Activated T-helper 1 cell treated with anti-CD3 and anti-CD28 coated beads, Interleukin-2, amount 50 U/mL, for 16 hours (primary cell): ENCODE measurements at regions not wholly inside any gene's neighbourhood (a gene's known extent, or its start where the extent isn't known, plus 50 kb on each side); places are given as distances from the start of the nearest gene placed in this dataset.

Experiments used
- DNase-seq, 2 donors: peaks; one replicate each; pipeline ENCODE4 v3.0.0-alpha.2; 2020; ENCODE audit warnings: low read depth in 1 of 2, low spot score in 1 of 2

- no peak for DNase-seq
Observed at GRCh38 chr16:18059089-18059488, 277.4 kb downstream of the NPIPA8 start.

GRCh38 chr16:18055411-18055916, 281.1 kb downstream of the NPIPA8 start:
- no peak for DNase-seq

DNA sequence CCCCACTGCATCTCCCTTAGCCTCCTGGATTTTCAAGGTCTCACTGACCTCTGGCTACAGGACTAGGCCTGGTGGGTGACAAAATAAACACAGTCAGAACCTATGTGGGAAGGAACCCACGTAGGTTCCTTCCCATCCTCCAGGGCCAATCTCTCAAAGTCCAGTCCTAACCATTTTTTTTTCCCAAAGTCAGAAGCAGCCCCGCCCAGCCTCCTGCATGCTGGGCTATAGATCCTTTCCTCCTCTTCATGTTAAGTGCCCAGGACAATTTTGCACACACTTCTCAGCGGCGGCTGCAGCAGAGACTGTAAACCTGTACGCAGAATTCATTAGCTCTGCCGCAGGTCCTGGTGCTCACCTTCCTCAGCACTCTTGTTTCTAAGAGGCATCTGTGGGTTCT, 285.8 kb downstream of the NPIPA8 start:
- DNase-seq: no peak

DNA sequence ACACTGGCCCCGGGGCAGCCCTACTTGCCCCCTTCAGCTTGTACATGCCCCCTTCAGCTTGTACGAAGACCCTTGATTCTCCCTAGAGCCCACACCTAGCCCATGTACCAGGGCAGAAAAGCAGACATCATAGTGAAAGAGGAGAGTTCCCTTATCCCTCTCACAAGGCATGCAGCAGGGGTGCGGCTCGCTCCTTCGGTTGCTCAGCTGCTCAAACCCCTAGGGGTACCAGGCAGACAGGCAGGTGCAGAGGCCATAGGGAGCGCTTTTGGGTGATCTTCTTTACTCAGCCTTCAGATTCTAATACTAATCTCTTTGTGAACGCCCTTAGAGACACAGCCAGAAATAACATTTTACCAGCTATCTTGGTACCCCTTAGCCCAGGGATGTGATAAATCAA, 286.3 kb downstream of the NPIPA8 start:
- no peak for DNase-seq

- DNase-seq: no peak
Observed at GRCh38 chr16:18049547-18050133, 286.9 kb downstream of the NPIPA8 start.

DNA sequence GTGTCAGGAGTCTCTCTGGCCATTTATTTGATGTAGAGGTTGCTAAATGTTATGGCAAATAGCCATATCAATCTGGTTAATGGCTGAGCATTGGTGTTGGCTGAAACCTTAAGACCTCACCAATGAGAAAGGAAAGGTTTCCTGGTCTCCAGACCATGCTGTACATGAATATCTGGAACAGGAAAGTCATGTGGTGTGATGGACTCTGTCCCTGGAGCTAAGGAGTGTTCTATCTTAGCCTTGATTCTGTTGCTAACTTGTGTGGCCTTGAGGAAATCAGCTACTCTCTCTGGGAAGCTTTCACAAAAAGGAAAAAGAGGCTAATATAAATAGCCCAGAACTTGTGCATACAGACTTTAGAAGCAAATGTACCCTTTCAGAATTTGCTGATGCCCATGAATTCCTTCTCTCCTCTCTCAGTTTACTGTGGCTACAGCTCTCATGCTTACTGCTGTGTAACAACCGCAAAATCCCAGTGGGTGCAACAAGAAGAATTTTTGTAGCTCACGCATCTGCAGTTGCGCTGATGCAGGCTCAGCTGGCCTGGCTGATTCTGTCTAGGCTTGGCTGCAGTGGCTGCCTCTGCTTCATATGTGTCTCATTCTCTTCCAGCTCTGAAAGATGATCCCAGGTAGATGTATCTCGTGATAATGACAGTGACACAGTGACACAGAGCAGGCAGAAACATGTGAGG, 287.5 kb downstream of the NPIPA8 start:
- no peak for DNase-seq

DNA sequence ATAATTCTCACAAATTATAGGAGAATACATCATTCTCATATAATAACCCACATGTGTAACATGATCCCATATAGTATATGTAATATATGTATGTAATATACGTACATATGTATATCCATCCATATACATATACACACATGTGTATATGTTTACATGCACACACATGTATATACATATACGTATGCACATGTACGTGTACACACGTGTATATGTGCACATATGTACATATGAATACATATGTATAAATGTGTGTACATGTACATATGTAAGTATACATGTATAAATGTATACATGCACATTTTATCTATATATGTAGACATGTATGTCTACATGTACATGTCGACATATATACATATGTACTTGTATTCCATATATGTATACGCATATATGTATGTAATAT, 288.8 kb downstream of the NPIPA8 start:
- DNase-seq: no peak

DNA sequence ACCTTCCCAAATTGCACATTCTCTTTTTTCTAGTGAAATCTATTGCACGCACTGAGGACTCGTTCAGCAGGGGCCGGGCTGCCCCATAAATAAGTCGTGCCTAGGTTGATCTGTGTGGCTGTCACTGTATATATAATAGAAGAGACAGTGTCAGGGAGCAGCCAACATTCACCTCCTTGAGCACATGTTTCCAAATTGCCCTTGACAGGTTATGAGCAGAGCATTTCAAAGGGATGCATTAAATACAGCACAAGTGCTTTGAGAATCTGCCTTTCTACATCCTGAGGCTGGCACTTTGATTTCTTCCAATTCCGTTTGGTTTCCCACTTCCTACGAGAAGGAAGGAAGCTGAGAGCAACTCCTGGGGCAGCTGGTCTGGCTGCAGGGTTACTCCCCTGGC, 291.2 kb downstream of the NPIPA8 start:
- DNase-seq: no peak

GRCh38 chr16:18041864-18042834, 294.4 kb downstream of the NPIPA8 start:
- no peak for DNase-seq

GRCh38 chr16:18039931-18040330, 296.6 kb downstream of the NPIPA8 start:
- no peak for DNase-seq

GRCh38 chr16:18037051-18037450, 299.5 kb downstream of the NPIPA8 start:
- no peak for DNase-seq

GRCh38 chr16:18024611-18025010, 311.9 kb downstream of the NPIPA8 start:
- no peak for DNase-seq

DNA sequence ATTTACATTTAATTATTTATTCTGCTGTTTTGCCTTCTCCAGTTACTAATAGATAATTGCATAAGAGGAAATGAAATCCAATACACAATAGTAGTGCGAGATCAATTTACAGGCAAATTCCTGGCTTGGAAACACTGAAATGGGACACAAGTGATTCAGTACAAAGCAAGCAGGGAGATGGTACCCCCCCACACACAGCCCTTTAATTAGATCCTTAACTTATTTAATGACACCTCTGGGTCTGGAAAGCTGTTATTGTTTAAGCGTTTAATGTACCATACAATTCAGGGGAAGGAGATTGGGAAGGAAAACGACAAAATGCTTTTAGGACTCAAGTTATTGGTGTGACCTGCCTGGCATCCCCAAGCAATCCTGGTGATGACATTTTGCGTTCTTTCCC, 318.2 kb downstream of the NPIPA8 start:
- DNase-seq: no peak

- DNase-seq: no peak
Observed at GRCh38 chr16:18013863-18014262, 322.7 kb downstream of the NPIPA8 start.

DNA sequence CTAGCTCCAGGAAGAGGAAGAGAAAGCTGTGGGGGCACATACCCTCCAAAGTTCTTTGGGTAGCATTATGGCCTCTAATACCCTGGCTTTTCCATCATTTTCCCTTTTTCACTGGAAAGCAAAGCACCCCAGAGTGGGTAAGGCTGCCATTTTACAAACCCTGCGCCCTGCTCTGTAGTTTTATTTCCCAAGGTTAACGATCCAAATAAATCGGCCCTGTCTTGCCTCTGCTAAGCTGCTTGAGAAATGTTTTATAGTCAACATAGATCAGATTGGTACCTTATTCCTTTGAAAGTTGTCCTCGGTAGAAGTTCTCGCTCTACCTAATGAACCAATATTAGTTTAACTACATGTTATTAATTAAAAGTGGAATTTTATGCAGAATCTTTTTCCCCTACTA, 328.2 kb downstream of the NPIPA8 start:
- DNase-seq: no peak

DNA sequence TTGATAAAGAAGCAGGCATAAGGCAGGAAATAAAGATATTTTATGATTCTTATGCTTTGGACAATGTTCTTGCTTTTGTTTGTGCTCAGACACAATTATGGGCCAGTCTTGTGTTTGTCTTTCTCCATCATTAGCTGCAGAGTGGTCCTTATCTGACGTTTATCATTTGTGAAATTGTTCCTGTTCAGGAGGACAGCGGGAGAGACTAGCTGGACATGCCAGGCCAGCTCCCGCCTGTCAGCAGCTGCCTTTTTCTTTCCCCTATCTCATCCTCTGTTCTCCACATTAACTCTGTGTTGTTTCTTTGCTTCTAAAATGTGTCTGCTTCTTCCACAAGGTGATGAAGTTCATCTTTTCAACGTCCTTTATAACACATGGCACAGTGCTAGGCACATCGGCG, 333.5 kb downstream of the NPIPA8 start:
- DNase-seq: no peak

GRCh38 chr16:17998996-17999395, 337.5 kb downstream of the NPIPA8 start:
- DNase-seq: no peak

DNA sequence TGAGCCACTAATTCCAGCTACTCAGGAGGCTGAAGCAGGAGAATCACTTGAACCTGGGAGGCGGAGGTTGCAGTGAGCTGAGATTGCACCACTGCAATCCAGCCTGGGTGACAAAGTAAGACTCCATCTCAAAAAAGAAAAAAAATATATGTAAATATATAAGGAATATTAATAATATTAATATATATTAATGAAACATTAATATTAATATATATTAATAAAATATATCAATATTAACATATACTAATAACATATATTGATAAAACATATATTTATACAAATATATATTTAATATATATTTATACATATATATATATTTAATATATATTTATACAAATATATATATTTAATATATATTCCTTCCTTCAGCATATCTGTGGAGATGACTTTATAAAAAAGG, 338.0 kb downstream of the NPIPA8 start:
- DNase-seq: no peak

DNA sequence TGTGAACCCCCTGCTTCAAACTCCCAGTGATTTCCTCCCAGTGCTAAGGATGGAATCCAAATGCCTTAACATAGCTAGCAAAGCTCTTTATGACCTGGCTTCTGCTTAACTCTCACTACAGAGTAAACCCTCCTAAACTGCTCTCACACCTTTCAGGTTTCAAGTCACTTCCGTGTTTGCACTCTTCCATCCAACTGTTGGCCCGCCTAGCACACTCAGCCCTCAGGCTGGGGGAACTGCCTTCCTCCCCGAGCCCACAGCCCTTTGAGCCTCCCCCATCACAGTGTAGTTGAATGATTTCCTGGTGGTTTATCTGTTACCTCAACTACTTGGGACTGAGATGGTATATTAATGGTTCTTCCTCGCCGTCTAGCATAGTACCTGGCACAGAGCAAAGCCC, 342.5 kb downstream of the NPIPA8 start:
- DNase-seq: no peak

GRCh38 chr16:17992416-17992815, 344.1 kb downstream of the NPIPA8 start:
- DNase-seq: no peak

- DNase-seq: no peak
Observed at GRCh38 chr16:17989255-17989654, 347.3 kb downstream of the NPIPA8 start.

DNA sequence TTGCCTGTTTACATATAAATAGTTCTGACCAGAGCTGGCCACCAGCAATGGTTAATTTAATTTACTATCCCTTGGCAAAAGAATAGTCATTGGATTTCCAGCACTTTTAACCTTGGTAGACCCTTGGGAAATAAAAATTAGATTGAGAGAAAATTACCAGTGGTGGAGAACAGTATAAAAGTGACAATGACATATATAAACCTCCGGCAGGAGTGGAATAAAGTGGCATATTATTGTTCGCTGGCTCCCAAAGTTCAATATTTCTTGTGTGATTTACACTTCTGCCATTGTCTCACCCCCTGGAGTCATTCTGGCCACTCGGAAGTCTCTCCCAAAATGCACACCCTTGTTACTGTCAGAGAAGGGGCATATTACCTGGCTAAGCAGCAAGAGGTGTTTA, 347.7 kb downstream of the NPIPA8 start:
- DNase-seq: no peak
